IMR-90 (cell line): ENCODE measurements at regions not wholly inside any gene's neighbourhood (a gene's known extent, or its start where the extent isn't known, plus 50 kb on each side); places are given as distances from the start of the nearest gene placed in this dataset.
A peak's percentile ranks its signal among the peaks of the same experiment; 100 is the strongest.

ENCODE experiments used
- ATAC-seq: fragments of 200-7000 bp; cut with Tn5 transposase; 2 replicates; pipeline ENCODE4 v1.9.1; 2020; ENCODE audit warnings: low read depth, mild to moderate bottlenecking, moderate library complexity
- BruUV-seq: library from RNA; stranded (reverse); fragments of 400-500 nt; replicated peaks from 2 replicates; lab custom pipeline; 2021; lab: Mats Ljungman, UMichigan
- CTCF ChIA-PET: fragments of 300-600 bp; formaldehyde crosslinking; extraction: SDS; loops from one replicate; lab custom pipeline; 2021; ENCODE audit warnings: antibody characterized with exemption; lab: Yijun Ruan, JAX
- POLR2A ChIA-PET: fragments of 300-600 bp; sonication (Branson Sonifier 250); formaldehyde crosslinking; loops from one replicate; lab custom pipeline; 2022; ENCODE audit warnings: antibody characterized with exemption; ENCODE audit not compliant: unreplicated experiment; lab: Charles Lee
- DNase-seq: peaks from one replicate; pipeline ENCODE4 v3.0.0; 2013
- H2AFZ ChIP-seq: replicated peaks from 2 replicates; pipeline ENCODE3; 2013; ENCODE audit warnings: low read length, mild to moderate bottlenecking; ENCODE audit not compliant: poor library complexity
- H2AK5ac ChIP-seq: 2 replicates; pipeline ENCODE4 v1.6.1; 2013; ENCODE audit warnings: low read depth, low read length, inconsistent platforms
- H2AK9ac ChIP-seq: replicated peaks from 2 replicates; pipeline ENCODE3; 2013; ENCODE audit warnings: mild to moderate bottlenecking, low read depth, low read length, moderate library complexity; ENCODE audit not compliant: poor library complexity
- H2BK120ac ChIP-seq: 2 replicates; pipeline ENCODE4 v1.6.1; 2013; ENCODE audit warnings: low read depth, low read length, inconsistent platforms
- H2BK15ac ChIP-seq: 3 replicates; pipeline ENCODE4 v1.6.1; 2013; ENCODE audit warnings: low read depth, low read length, inconsistent platforms
- H2BK20ac ChIP-seq: 2 replicates; pipeline ENCODE4 v1.6.1; 2013; ENCODE audit warnings: low read depth, mild to moderate bottlenecking, inconsistent platforms, low read length, moderate library complexity
- H2BK5ac ChIP-seq: 2 replicates; pipeline ENCODE4 v1.6.1; 2013; ENCODE audit warnings: mild to moderate bottlenecking, low read depth, low read length, inconsistent platforms; ENCODE audit not compliant: poor library complexity, severe bottlenecking
- H3K14ac ChIP-seq: replicated peaks from 2 replicates; pipeline ENCODE4 v1.6.1; 2013; ENCODE audit warnings: low read depth, low read length, inconsistent platforms
- H3K18ac ChIP-seq: 2 replicates; pipeline ENCODE4 v1.6.1; 2013; ENCODE audit warnings: low read depth, low read length, control low read depth
- H3K23ac ChIP-seq: 2 replicates; pipeline ENCODE4 v1.6.1; 2013; ENCODE audit warnings: low read depth, low read length, inconsistent platforms
- H3K27ac ChIP-seq: 2 replicates; pipeline ENCODE4 v1.5.1; 2013; ENCODE audit warnings: mild to moderate bottlenecking, control low read depth, low read length; ENCODE audit not compliant: insufficient read depth
- H3K27me3 ChIP-seq: 2 replicates; pipeline ENCODE4 v1.6.1; 2013; ENCODE audit warnings: low read length; ENCODE audit not compliant: control insufficient read depth, insufficient read depth
- H3K36me3 ChIP-seq: 2 replicates; pipeline ENCODE4 v1.6.1; 2013; ENCODE audit warnings: low read length, mixed read lengths; ENCODE audit not compliant: control insufficient read depth, insufficient read depth
- H3K4ac ChIP-seq: 2 replicates; pipeline ENCODE4 v1.6.1; 2013; ENCODE audit warnings: low read depth, low read length, inconsistent platforms
- H3K4me1 ChIP-seq: 2 replicates; pipeline ENCODE4 v1.6.1; 2013; ENCODE audit warnings: low read length, mixed read lengths; ENCODE audit not compliant: control insufficient read depth, insufficient read depth
- H3K4me2 ChIP-seq: 2 replicates; pipeline ENCODE4 v1.6.1; 2013; ENCODE audit warnings: low read depth, mild to moderate bottlenecking, control low read depth, low read length, moderate library complexity
- H3K4me3 ChIP-seq: 2 replicates; pipeline ENCODE4 v1.5.1; 2013; ENCODE audit warnings: low read depth, mild to moderate bottlenecking, control low read depth, low read length, moderate library complexity; ENCODE audit not compliant: insufficient read depth
- H3K56ac ChIP-seq: 2 replicates; pipeline ENCODE4 v1.6.1; 2013; ENCODE audit warnings: low read length, inconsistent platforms; ENCODE audit not compliant: insufficient read depth; ENCODE audit errors: extremely low read depth
- H3K79me1 ChIP-seq, 2 experiments: 2 replicates each; pipeline ENCODE4 v1.6.1; 2013; ENCODE audit warnings: low read length in 2 of 2, inconsistent platforms in 1 of 2, low read depth in 1 of 2
- H3K9ac ChIP-seq: 2 replicates; pipeline ENCODE4 v1.6.1; 2013; ENCODE audit warnings: low read depth, low read length, control low read depth
- H3K9me1 ChIP-seq: 2 replicates; pipeline ENCODE4 v1.6.1; 2013; ENCODE audit warnings: low read length, inconsistent platforms; ENCODE audit not compliant: insufficient read depth
- H3K9me3 ChIP-seq: 2 replicates; pipeline ENCODE4 v1.6.1; 2013; ENCODE audit warnings: low read length; ENCODE audit not compliant: control insufficient read depth, insufficient read depth
- H4K20me1 ChIP-seq: 2 replicates; pipeline ENCODE4 v1.6.1; 2013; ENCODE audit warnings: low read length, inconsistent platforms; ENCODE audit not compliant: insufficient read depth
- H4K5ac ChIP-seq: 2 replicates; pipeline ENCODE4 v1.6.1; 2013; ENCODE audit warnings: mild to moderate bottlenecking, low read depth, low read length, control low read depth
- H4K8ac ChIP-seq, 2 experiments: 2 replicates each; pipeline ENCODE4 v1.6.1; 2013; ENCODE audit warnings: low read depth in 2 of 2, low read length in 2 of 2, control low read depth in 1 of 2, inconsistent platforms in 1 of 2
- H4K91ac ChIP-seq: 2 replicates; pipeline ENCODE4 v1.6.1; 2013; ENCODE audit warnings: low read depth, low read length, inconsistent platforms; ENCODE audit not compliant: insufficient read depth
- BHLHE40 ChIP-seq: fragments of 150-350 bp; IDR thresholded peaks from 2 replicates; pipeline ENCODE4 v1.6.1; 2016; ENCODE audit warnings: mild to moderate bottlenecking, low read depth, low read length
- CEBPB ChIP-seq: IDR thresholded peaks from 2 replicates; pipeline ENCODE4 v1.6.1; 2012; ENCODE audit warnings: low read depth, low read length, improper control_type of control experiment
- CHD1 ChIP-seq: IDR thresholded peaks from 2 replicates; pipeline ENCODE4 v1.6.1; 2012; ENCODE audit warnings: low read depth, low read length, improper control_type of control experiment
- FOS ChIP-seq: fragments of 150-350 bp; IDR thresholded peaks from 2 replicates; pipeline ENCODE4 v1.6.1; 2016; ENCODE audit warnings: low read depth, low read length
- MAFK ChIP-seq: IDR thresholded peaks from 2 replicates; pipeline ENCODE4 v1.6.1; 2012; ENCODE audit warnings: low read depth, low read length, improper control_type of control experiment
- MAZ ChIP-seq: IDR thresholded peaks from 2 replicates; pipeline ENCODE4 v1.6.1; 2012; ENCODE audit warnings: low read depth, mild to moderate bottlenecking, low read length, improper control_type of control experiment, moderate library complexity, borderline replicate concordance
- MXI1 ChIP-seq: IDR thresholded peaks from 2 replicates; pipeline ENCODE4 v1.6.1; 2012; ENCODE audit warnings: low read depth, mild to moderate bottlenecking, low read length, moderate library complexity, borderline replicate concordance
- NFE2L2 ChIP-seq: fragments of 150-350 bp; IDR thresholded peaks from 2 replicates; pipeline ENCODE4 v1.6.1; 2016; ENCODE audit warnings: low read depth, mild to moderate bottlenecking, low read length
- POLR2A ChIP-seq: IDR thresholded peaks from 2 replicates; pipeline ENCODE4 v1.6.1; 2012; ENCODE audit warnings: mild to moderate bottlenecking, low read depth, low read length
- RCOR1 ChIP-seq: IDR thresholded peaks from 2 replicates; pipeline ENCODE4 v1.6.1; 2012; ENCODE audit warnings: mild to moderate bottlenecking, low read length, improper control_type of control experiment; ENCODE audit not compliant: insufficient replicate concordance
- RFX5 ChIP-seq: IDR thresholded peaks from 2 replicates; pipeline ENCODE4 v1.8.0; 2012; ENCODE audit warnings: low read depth, mild to moderate bottlenecking, low read length, moderate library complexity
- SMC3 ChIP-seq: fragments of 150-350 bp; IDR thresholded peaks from 2 replicates; pipeline ENCODE4 v1.6.1; 2016; ENCODE audit warnings: low read depth, mild to moderate bottlenecking, antibody characterized with exemption, low read length, moderate library complexity
- WGBS, 2 experiments: methylation state at CpG; one replicate each; pipeline versions ENCODE4 v1.1.5 to v1.1.7; 2013; ENCODE audit warnings: missing lambda C conversion rate in 2 of 2; ENCODE audit not compliant: insufficient read length in 1 of 2; ENCODE audit errors: extremely low coverage in 2 of 2; 5-methylcytosine and 5-hydroxymethylcytosine counted together
- dilution Hi-C: fragments of 300-500 bp; cut with HindIII; formaldehyde crosslinking; loops from one replicate; pipeline ENCODE4 v1.14.3; 2018; ENCODE audit warnings: low sequenced_read_pairs; ENCODE audit not compliant: unreplicated experiment
- in situ Hi-C: fragments of 300-500 bp; cut with MboI; formaldehyde crosslinking; loops from 3 replicates; pipeline ENCODE4 v1.14.3; 2019; ENCODE audit warnings: low sequenced_read_pairs, inconsistent platforms, mixed read lengths
- intact Hi-C: fragments of 100-400 bp; cut with micrococcal nuclease; formaldehyde crosslinking; loops from 2 replicates; pipeline ENCODE4 v1.10.0; 2022
- TF ChIP-seq, protein P1 (sequence below): conservative IDR thresholded peaks from 2 replicates; pipeline ENCODE4 v1.5.1; 2012; ENCODE audit warnings: mild to moderate bottlenecking, low read depth, low read length, improper control_type of control experiment
- TF ChIP-seq, protein P2 (sequence below): fragments of 150-350 bp; IDR thresholded peaks from 2 replicates; pipeline ENCODE4 v1.6.1; 2016; ENCODE audit warnings: low read depth, mild to moderate bottlenecking, low read length, moderate library complexity, borderline replicate concordance
- TF ChIP-seq, protein P3 (sequence below): fragments of 150-350 bp; IDR thresholded peaks from 2 replicates; pipeline ENCODE4 v1.6.1; 2017; ENCODE audit warnings: mild to moderate bottlenecking, antibody characterized with exemption, low read length, low read depth

DNA sequence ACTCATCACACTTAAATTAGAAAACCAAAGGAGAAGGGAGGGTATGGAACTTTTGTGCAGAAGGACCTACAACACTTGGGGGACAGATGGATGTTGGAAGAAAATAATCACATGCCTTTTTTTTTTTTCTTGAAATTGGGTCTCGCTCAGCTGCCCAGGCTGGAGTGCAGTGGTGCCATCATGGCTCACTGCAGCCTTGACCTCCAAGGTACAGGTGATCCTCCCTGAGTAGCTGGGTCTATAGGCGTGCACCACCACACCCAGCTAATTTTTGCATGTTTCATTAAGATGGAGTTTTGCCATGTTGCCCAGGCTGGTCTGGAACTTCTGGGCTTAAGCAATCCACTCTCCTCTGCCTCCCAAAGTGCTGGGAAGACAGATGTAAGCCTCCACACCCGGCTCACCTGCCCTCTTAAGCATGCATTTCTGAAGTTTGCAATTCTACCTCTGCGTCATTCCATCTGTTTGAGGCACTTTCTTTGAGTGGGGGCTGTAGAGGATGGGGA is 370.8 kb upstream of the JARID2 start:
- Histone ChIP-seq H4K8ac (peak overlapping the region in 1 of 2 experiments; percentile 5; a peak in 1 of 4 replicates), H3K23ac (no peak overlapping the region), H2BK120ac (no peak overlapping the region; the same call in 1 of the 2 replicates), H4K91ac (no peak overlapping the region), H2BK20ac (peak overlapping the region; percentile 19; the same call in 1 of the 2 replicates), H2BK5ac (no peak overlapping the region), H3K36me3 (no peaks in the 10 kb centered on the region), H2AFZ (no peak overlapping the region), H2AK5ac (no peak overlapping the region), H4K20me1 (no peaks in the 10 kb centered on the region), H2AK9ac (no peak overlapping the region), H3K56ac (no peak overlapping the region), H3K9me1 (peaks cover 4% of the 10 kb centered on the region; the same call in 1 of the 2 replicates), H3K4ac (no peak overlapping the region), H3K9ac (no peak overlapping the region), H3K27ac (no peak overlapping the region), H3K4me2 (no peak overlapping the region), H3K14ac (no peak overlapping the region), H3K27me3 (no peaks in the 10 kb centered on the region), H2BK15ac (no peak overlapping the region), H3K79me1 (no peaks in the 10 kb centered on the region), H4K5ac (no peak overlapping the region), H3K9me3 (no peaks in the 10 kb centered on the region), H3K4me1 (peaks cover 11% of the 10 kb centered on the region), H3K4me3 (no peak overlapping the region), H3K18ac (no peak overlapping the region)
- dilution Hi-C loops (no loop called here), in situ Hi-C loops (no loop called here), intact Hi-C loops (no loop called here)
- TF ChIP-seq BHLHE40 (no peak), CHD1 (no peak), POLR2A (no peak), MAFK (no peak), FOS (no peak), SMC3 (no peak), RFX5 (no peak), MAZ (no peak), CEBPB (no peak), MXI1 (no peak), NFE2L2 (no peak), RCOR1 (no peak)
- TF ChIP-seq, protein P1, sequence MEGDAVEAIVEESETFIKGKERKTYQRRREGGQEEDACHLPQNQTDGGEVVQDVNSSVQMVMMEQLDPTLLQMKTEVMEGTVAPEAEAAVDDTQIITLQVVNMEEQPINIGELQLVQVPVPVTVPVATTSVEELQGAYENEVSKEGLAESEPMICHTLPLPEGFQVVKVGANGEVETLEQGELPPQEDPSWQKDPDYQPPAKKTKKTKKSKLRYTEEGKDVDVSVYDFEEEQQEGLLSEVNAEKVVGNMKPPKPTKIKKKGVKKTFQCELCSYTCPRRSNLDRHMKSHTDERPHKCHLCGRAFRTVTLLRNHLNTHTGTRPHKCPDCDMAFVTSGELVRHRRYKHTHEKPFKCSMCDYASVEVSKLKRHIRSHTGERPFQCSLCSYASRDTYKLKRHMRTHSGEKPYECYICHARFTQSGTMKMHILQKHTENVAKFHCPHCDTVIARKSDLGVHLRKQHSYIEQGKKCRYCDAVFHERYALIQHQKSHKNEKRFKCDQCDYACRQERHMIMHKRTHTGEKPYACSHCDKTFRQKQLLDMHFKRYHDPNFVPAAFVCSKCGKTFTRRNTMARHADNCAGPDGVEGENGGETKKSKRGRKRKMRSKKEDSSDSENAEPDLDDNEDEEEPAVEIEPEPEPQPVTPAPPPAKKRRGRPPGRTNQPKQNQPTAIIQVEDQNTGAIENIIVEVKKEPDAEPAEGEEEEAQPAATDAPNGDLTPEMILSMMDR, result no peak
- TF ChIP-seq, protein P2, sequence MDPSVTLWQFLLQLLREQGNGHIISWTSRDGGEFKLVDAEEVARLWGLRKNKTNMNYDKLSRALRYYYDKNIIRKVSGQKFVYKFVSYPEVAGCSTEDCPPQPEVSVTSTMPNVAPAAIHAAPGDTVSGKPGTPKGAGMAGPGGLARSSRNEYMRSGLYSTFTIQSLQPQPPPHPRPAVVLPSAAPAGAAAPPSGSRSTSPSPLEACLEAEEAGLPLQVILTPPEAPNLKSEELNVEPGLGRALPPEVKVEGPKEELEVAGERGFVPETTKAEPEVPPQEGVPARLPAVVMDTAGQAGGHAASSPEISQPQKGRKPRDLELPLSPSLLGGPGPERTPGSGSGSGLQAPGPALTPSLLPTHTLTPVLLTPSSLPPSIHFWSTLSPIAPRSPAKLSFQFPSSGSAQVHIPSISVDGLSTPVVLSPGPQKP, result no peak
- TF ChIP-seq, protein P3, sequence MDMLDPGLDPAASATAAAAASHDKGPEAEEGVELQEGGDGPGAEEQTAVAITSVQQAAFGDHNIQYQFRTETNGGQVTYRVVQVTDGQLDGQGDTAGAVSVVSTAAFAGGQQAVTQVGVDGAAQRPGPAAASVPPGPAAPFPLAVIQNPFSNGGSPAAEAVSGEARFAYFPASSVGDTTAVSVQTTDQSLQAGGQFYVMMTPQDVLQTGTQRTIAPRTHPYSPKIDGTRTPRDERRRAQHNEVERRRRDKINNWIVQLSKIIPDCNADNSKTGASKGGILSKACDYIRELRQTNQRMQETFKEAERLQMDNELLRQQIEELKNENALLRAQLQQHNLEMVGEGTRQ, result no peak
- ATAC-seq (no peak), DNase-seq (no peak)
- no CpG with 5 or more reads among the region's 4 CpGs for WGBS, 2 experiments
- BruUV-seq, result no TSS peak
- ChIA-PET CTCF (interaction anchor here (0.6 kb wide), 1 partner anchor 1436 kb away, joined by 3 read pairs; no protein-coding TSS in a partner anchor), POLR2A (no interaction called here)
